Large intestine (tissue), 3 donors: ENCODE measurements at regions not wholly inside any gene's neighbourhood (a gene's known extent, or its start where the extent isn't known, plus 50 kb on each side); places are given as distances from the start of the nearest gene placed in this dataset.
A peak's percentile ranks its signal among the peaks of the same experiment; 100 is the strongest.

Source experiments
- DNase-seq, 2 donors: peaks; one replicate each; pipeline versions ENCODE4 v3.0.0 to v3.0.0-alpha.2; 2013
- H3K27ac ChIP-seq: one replicate; pipeline ENCODE4 v1.5.1; 2013; ENCODE audit warnings: low read length
- H3K27me3 ChIP-seq: 2 replicates; pipeline ENCODE4 v1.6.1; 2013; ENCODE audit warnings: low read length; ENCODE audit not compliant: control insufficient read depth, insufficient read depth
- H3K36me3 ChIP-seq: 2 replicates; pipeline ENCODE4 v1.6.1; 2013; ENCODE audit warnings: low read length; ENCODE audit not compliant: control insufficient read depth, insufficient read depth
- H3K4me1 ChIP-seq: one replicate; pipeline ENCODE4 v1.6.1; 2013; ENCODE audit warnings: low read length; ENCODE audit not compliant: control insufficient read depth, insufficient read depth
- H3K4me3 ChIP-seq: one replicate; pipeline ENCODE4 v1.5.1; 2013; ENCODE audit warnings: low read length
- H3K9me3 ChIP-seq: one replicate; pipeline ENCODE4 v1.6.1; 2013; ENCODE audit warnings: mild to moderate bottlenecking, low read depth, low read length, moderate library complexity; ENCODE audit not compliant: control insufficient read depth
- WGBS: methylation state at CpG from one replicate; pipeline ENCODE4 v1.1.5; 2013; ENCODE audit warnings: low lambda C conversion rate; ENCODE audit not compliant: insufficient coverage; 5-methylcytosine and 5-hydroxymethylcytosine counted together

- Histone ChIP-seq H3K4me1 (no peaks in the 10 kb centered on the region), H3K27ac (no peak overlapping the region), H3K4me3 (no peak overlapping the region), H3K9me3 (no peaks in the 10 kb centered on the region), H3K27me3 (no peaks in the 10 kb centered on the region), H3K36me3 (no peaks in the 10 kb centered on the region)
- no peak for DNase-seq
- WGBS, result 0% methylated on average over 1 of the region's 4 CpGs
Observed at GRCh38 chr4:176593943-176594342, 198.8 kb downstream of the VEGFC start.

GRCh38 chr4:176595257-176595656 is 197.5 kb downstream of the VEGFC start:
- WGBS, result no CpG with 5 or more reads among the region's 1 CpG
- H3K27me3 ChIP-seq, result no peaks in the 10 kb centered on the region
- H3K36me3 ChIP-seq, result no peaks in the 10 kb centered on the region
- no peak overlapping the region for H3K4me3 ChIP-seq
- H3K9me3 ChIP-seq, result no peaks in the 10 kb centered on the region
- no peaks in the 10 kb centered on the region for H3K4me1 ChIP-seq
- no peak for DNase-seq
- no peak overlapping the region for H3K27ac ChIP-seq

GRCh38 chr4:176601124-176601523 is 191.6 kb downstream of the VEGFC start:
- Histone ChIP-seq H3K4me3 (no peak overlapping the region), H3K27me3 (no peaks in the 10 kb centered on the region), H3K9me3 (no peaks in the 10 kb centered on the region), H3K4me1 (no peaks in the 10 kb centered on the region), H3K36me3 (no peaks in the 10 kb centered on the region), H3K27ac (no peak overlapping the region)
- 90% methylated on average over 2 of the region's 9 CpGs for WGBS
- no peak for DNase-seq

- Histone ChIP-seq H3K4me1 (no peaks in the 10 kb centered on the region), H3K27ac (no peak overlapping the region), H3K36me3 (no peaks in the 10 kb centered on the region), H3K9me3 (no peaks in the 10 kb centered on the region), H3K4me3 (no peak overlapping the region), H3K27me3 (no peaks in the 10 kb centered on the region)
- no peak for DNase-seq
- WGBS, result 100% methylated on average over 1 of the region's 11 CpGs
Observed at GRCh38 chr4:176607807-176608206, 184.9 kb downstream of the VEGFC start.

GRCh38 chr4:176608346-176608745 is 184.4 kb downstream of the VEGFC start:
- WGBS, result no CpG with 5 or more reads among the region's 2 CpGs
- Histone ChIP-seq H3K9me3 (no peaks in the 10 kb centered on the region), H3K27ac (no peak overlapping the region), H3K4me3 (no peak overlapping the region), H3K27me3 (no peaks in the 10 kb centered on the region), H3K36me3 (no peaks in the 10 kb centered on the region), H3K4me1 (no peaks in the 10 kb centered on the region)
- no peak for DNase-seq

- Histone ChIP-seq H3K4me1 (no peaks in the 10 kb centered on the region), H3K27me3 (no peaks in the 10 kb centered on the region), H3K4me3 (no peak overlapping the region), H3K9me3 (no peaks in the 10 kb centered on the region), H3K36me3 (no peaks in the 10 kb centered on the region), H3K27ac (no peak overlapping the region)
- WGBS, result 100% methylated on average over 1 of the region's 2 CpGs
- no peak for DNase-seq
Observed at GRCh38 chr4:176610594-176610993, 182.1 kb downstream of the VEGFC start.

- no peak overlapping the region for H3K4me3 ChIP-seq
- H3K9me3 ChIP-seq, result no peaks in the 10 kb centered on the region
- H3K4me1 ChIP-seq, result no peaks in the 10 kb centered on the region
- DNase-seq, result peak in 1 of 2 donors; percentile 3
- H3K27me3 ChIP-seq, result no peaks in the 10 kb centered on the region
- no peaks in the 10 kb centered on the region for H3K36me3 ChIP-seq
- WGBS, result 57% methylated on average over 1 of the region's 1 CpG
- H3K27ac ChIP-seq, result no peak overlapping the region
Observed at GRCh38 chr4:176611381-176611780, 181.3 kb downstream of the VEGFC start.

GRCh38 chr4:176611951-176612350 is 180.8 kb downstream of the VEGFC start:
- Histone ChIP-seq H3K27ac (no peak overlapping the region), H3K36me3 (no peaks in the 10 kb centered on the region), H3K9me3 (no peaks in the 10 kb centered on the region), H3K4me1 (no peaks in the 10 kb centered on the region), H3K4me3 (no peak overlapping the region), H3K27me3 (no peaks in the 10 kb centered on the region)
- no CpG with 5 or more reads among the region's 1 CpG for WGBS
- DNase-seq, result no peak

- Histone ChIP-seq H3K27ac (no peak overlapping the region), H3K9me3 (no peaks in the 10 kb centered on the region), H3K36me3 (no peaks in the 10 kb centered on the region), H3K4me3 (no peak overlapping the region), H3K4me1 (no peaks in the 10 kb centered on the region), H3K27me3 (no peaks in the 10 kb centered on the region)
- DNase-seq, result no peak
- WGBS, result no CpG with 5 or more reads among the region's 3 CpGs
Observed at GRCh38 chr4:176614793-176615192, 177.9 kb downstream of the VEGFC start.

GRCh38 chr4:176616151-176616550 is 176.6 kb downstream of the VEGFC start:
- H3K27me3 ChIP-seq, result no peaks in the 10 kb centered on the region
- no peak overlapping the region for H3K4me3 ChIP-seq
- WGBS, result 89% methylated on average over 1 of the region's 2 CpGs
- H3K36me3 ChIP-seq, result no peaks in the 10 kb centered on the region
- no peaks in the 10 kb centered on the region for H3K4me1 ChIP-seq
- no peak for DNase-seq
- H3K9me3 ChIP-seq, result no peaks in the 10 kb centered on the region
- H3K27ac ChIP-seq, result no peak overlapping the region

GRCh38 chr4:176618138-176618537 is 174.6 kb downstream of the VEGFC start:
- Histone ChIP-seq H3K27me3 (no peaks in the 10 kb centered on the region), H3K9me3 (no peaks in the 10 kb centered on the region), H3K4me1 (no peaks in the 10 kb centered on the region), H3K27ac (no peak overlapping the region), H3K4me3 (no peak overlapping the region), H3K36me3 (no peaks in the 10 kb centered on the region)
- no CpG with 5 or more reads among the region's 1 CpG for WGBS
- no peak for DNase-seq
